IMR-90 (cell line): ENCODE measurements at regions not wholly inside any gene's neighbourhood (a gene's known extent, or its start where the extent isn't known, plus 50 kb on each side); places are given as distances from the start of the nearest gene placed in this dataset.

Experiments used
- ATAC-seq: fragments of 200-7000 bp; cut with Tn5 transposase; 2 replicates; pipeline ENCODE4 v1.9.1; 2020; ENCODE audit warnings: low read depth, mild to moderate bottlenecking, moderate library complexity
- BruUV-seq: library from RNA; stranded (reverse); fragments of 400-500 nt; replicated peaks from 2 replicates; lab custom pipeline; 2021; lab: Mats Ljungman, UMichigan
- CTCF ChIA-PET: fragments of 300-600 bp; formaldehyde crosslinking; extraction: SDS; loops from one replicate; lab custom pipeline; 2021; ENCODE audit warnings: antibody characterized with exemption; lab: Yijun Ruan, JAX
- POLR2A ChIA-PET: fragments of 300-600 bp; sonication (Branson Sonifier 250); formaldehyde crosslinking; loops from one replicate; lab custom pipeline; 2022; ENCODE audit warnings: antibody characterized with exemption; ENCODE audit not compliant: unreplicated experiment; lab: Charles Lee
- DNase-seq: peaks from one replicate; pipeline ENCODE4 v3.0.0; 2013
- H2AFZ ChIP-seq: replicated peaks from 2 replicates; pipeline ENCODE3; 2013; ENCODE audit warnings: low read length, mild to moderate bottlenecking; ENCODE audit not compliant: poor library complexity
- H2AK5ac ChIP-seq: 2 replicates; pipeline ENCODE4 v1.6.1; 2013; ENCODE audit warnings: low read depth, low read length, inconsistent platforms
- H2AK9ac ChIP-seq: replicated peaks from 2 replicates; pipeline ENCODE3; 2013; ENCODE audit warnings: mild to moderate bottlenecking, low read depth, low read length, moderate library complexity; ENCODE audit not compliant: poor library complexity
- H2BK120ac ChIP-seq: 2 replicates; pipeline ENCODE4 v1.6.1; 2013; ENCODE audit warnings: low read depth, low read length, inconsistent platforms
- H2BK15ac ChIP-seq: 3 replicates; pipeline ENCODE4 v1.6.1; 2013; ENCODE audit warnings: low read depth, low read length, inconsistent platforms
- H2BK20ac ChIP-seq: 2 replicates; pipeline ENCODE4 v1.6.1; 2013; ENCODE audit warnings: low read depth, mild to moderate bottlenecking, inconsistent platforms, low read length, moderate library complexity
- H2BK5ac ChIP-seq: 2 replicates; pipeline ENCODE4 v1.6.1; 2013; ENCODE audit warnings: mild to moderate bottlenecking, low read depth, low read length, inconsistent platforms; ENCODE audit not compliant: poor library complexity, severe bottlenecking
- H3K14ac ChIP-seq: replicated peaks from 2 replicates; pipeline ENCODE4 v1.6.1; 2013; ENCODE audit warnings: low read depth, low read length, inconsistent platforms
- H3K18ac ChIP-seq: 2 replicates; pipeline ENCODE4 v1.6.1; 2013; ENCODE audit warnings: low read depth, low read length, control low read depth
- H3K23ac ChIP-seq: 2 replicates; pipeline ENCODE4 v1.6.1; 2013; ENCODE audit warnings: low read depth, low read length, inconsistent platforms
- H3K27ac ChIP-seq: 2 replicates; pipeline ENCODE4 v1.5.1; 2013; ENCODE audit warnings: mild to moderate bottlenecking, control low read depth, low read length; ENCODE audit not compliant: insufficient read depth
- H3K27me3 ChIP-seq: 2 replicates; pipeline ENCODE4 v1.6.1; 2013; ENCODE audit warnings: low read length; ENCODE audit not compliant: control insufficient read depth, insufficient read depth
- H3K36me3 ChIP-seq: 2 replicates; pipeline ENCODE4 v1.6.1; 2013; ENCODE audit warnings: low read length, mixed read lengths; ENCODE audit not compliant: control insufficient read depth, insufficient read depth
- H3K4ac ChIP-seq: 2 replicates; pipeline ENCODE4 v1.6.1; 2013; ENCODE audit warnings: low read depth, low read length, inconsistent platforms
- H3K4me1 ChIP-seq: 2 replicates; pipeline ENCODE4 v1.6.1; 2013; ENCODE audit warnings: low read length, mixed read lengths; ENCODE audit not compliant: control insufficient read depth, insufficient read depth
- H3K4me2 ChIP-seq: 2 replicates; pipeline ENCODE4 v1.6.1; 2013; ENCODE audit warnings: low read depth, mild to moderate bottlenecking, control low read depth, low read length, moderate library complexity
- H3K4me3 ChIP-seq: 2 replicates; pipeline ENCODE4 v1.5.1; 2013; ENCODE audit warnings: low read depth, mild to moderate bottlenecking, control low read depth, low read length, moderate library complexity; ENCODE audit not compliant: insufficient read depth
- H3K56ac ChIP-seq: 2 replicates; pipeline ENCODE4 v1.6.1; 2013; ENCODE audit warnings: low read length, inconsistent platforms; ENCODE audit not compliant: insufficient read depth; ENCODE audit errors: extremely low read depth
- H3K79me1 ChIP-seq, 2 experiments: 2 replicates each; pipeline ENCODE4 v1.6.1; 2013; ENCODE audit warnings: low read length in 2 of 2, inconsistent platforms in 1 of 2, low read depth in 1 of 2
- H3K9ac ChIP-seq: 2 replicates; pipeline ENCODE4 v1.6.1; 2013; ENCODE audit warnings: low read depth, low read length, control low read depth
- H3K9me1 ChIP-seq: 2 replicates; pipeline ENCODE4 v1.6.1; 2013; ENCODE audit warnings: low read length, inconsistent platforms; ENCODE audit not compliant: insufficient read depth
- H3K9me3 ChIP-seq: 2 replicates; pipeline ENCODE4 v1.6.1; 2013; ENCODE audit warnings: low read length; ENCODE audit not compliant: control insufficient read depth, insufficient read depth
- H4K20me1 ChIP-seq: 2 replicates; pipeline ENCODE4 v1.6.1; 2013; ENCODE audit warnings: low read length, inconsistent platforms; ENCODE audit not compliant: insufficient read depth
- H4K5ac ChIP-seq: 2 replicates; pipeline ENCODE4 v1.6.1; 2013; ENCODE audit warnings: mild to moderate bottlenecking, low read depth, low read length, control low read depth
- H4K8ac ChIP-seq, 2 experiments: 2 replicates each; pipeline ENCODE4 v1.6.1; 2013; ENCODE audit warnings: low read depth in 2 of 2, low read length in 2 of 2, control low read depth in 1 of 2, inconsistent platforms in 1 of 2
- H4K91ac ChIP-seq: 2 replicates; pipeline ENCODE4 v1.6.1; 2013; ENCODE audit warnings: low read depth, low read length, inconsistent platforms; ENCODE audit not compliant: insufficient read depth
- CHD1 ChIP-seq: IDR thresholded peaks from 2 replicates; pipeline ENCODE4 v1.6.1; 2012; ENCODE audit warnings: low read depth, low read length, improper control_type of control experiment
- FOS ChIP-seq: fragments of 150-350 bp; IDR thresholded peaks from 2 replicates; pipeline ENCODE4 v1.6.1; 2016; ENCODE audit warnings: low read depth, low read length
- MAZ ChIP-seq: IDR thresholded peaks from 2 replicates; pipeline ENCODE4 v1.6.1; 2012; ENCODE audit warnings: low read depth, mild to moderate bottlenecking, low read length, improper control_type of control experiment, moderate library complexity, borderline replicate concordance
- MXI1 ChIP-seq: IDR thresholded peaks from 2 replicates; pipeline ENCODE4 v1.6.1; 2012; ENCODE audit warnings: low read depth, mild to moderate bottlenecking, low read length, moderate library complexity, borderline replicate concordance
- NFE2L2 ChIP-seq: fragments of 150-350 bp; IDR thresholded peaks from 2 replicates; pipeline ENCODE4 v1.6.1; 2016; ENCODE audit warnings: low read depth, mild to moderate bottlenecking, low read length
- POLR2A ChIP-seq: IDR thresholded peaks from 2 replicates; pipeline ENCODE4 v1.6.1; 2012; ENCODE audit warnings: mild to moderate bottlenecking, low read depth, low read length
- RAD21 ChIP-seq: IDR thresholded peaks from 2 replicates; pipeline ENCODE4 v1.6.1; 2012; ENCODE audit warnings: low read length, improper control_type of control experiment
- USF2 ChIP-seq: fragments of 150-350 bp; IDR thresholded peaks from 2 replicates; pipeline ENCODE4 v1.6.1; 2017; ENCODE audit warnings: mild to moderate bottlenecking, antibody characterized with exemption, low read length, low read depth
- WGBS, 2 experiments: methylation state at CpG; one replicate each; pipeline versions ENCODE4 v1.1.5 to v1.1.7; 2013; ENCODE audit warnings: missing lambda C conversion rate in 2 of 2; ENCODE audit not compliant: insufficient read length in 1 of 2; ENCODE audit errors: extremely low coverage in 2 of 2; 5-methylcytosine and 5-hydroxymethylcytosine counted together
- dilution Hi-C: fragments of 300-500 bp; cut with HindIII; formaldehyde crosslinking; loops from one replicate; pipeline ENCODE4 v1.14.3; 2018; ENCODE audit warnings: low sequenced_read_pairs; ENCODE audit not compliant: unreplicated experiment
- in situ Hi-C: fragments of 300-500 bp; cut with MboI; formaldehyde crosslinking; loops from 3 replicates; pipeline ENCODE4 v1.14.3; 2019; ENCODE audit warnings: low sequenced_read_pairs, inconsistent platforms, mixed read lengths
- intact Hi-C: fragments of 100-400 bp; cut with micrococcal nuclease; formaldehyde crosslinking; loops from 2 replicates; pipeline ENCODE4 v1.10.0; 2022

- Histone ChIP-seq H3K14ac (no peak overlapping the region), H4K8ac (no peak overlapping the region), H3K9me3 (no peaks in the 10 kb centered on the region), H3K23ac (no peak overlapping the region), H3K9ac (no peak overlapping the region), H3K56ac (no peak overlapping the region), H4K5ac (no peak overlapping the region), H3K27me3 (no peaks in the 10 kb centered on the region), H2AFZ (no peak overlapping the region), H2BK5ac (no peak overlapping the region), H3K4me3 (no peak overlapping the region), H4K91ac (no peak overlapping the region), H3K27ac (no peak overlapping the region), H2BK15ac (no peak overlapping the region), H3K4me2 (no peak overlapping the region), H2BK20ac (peak overlapping the region; percentile 20; the same call in 1 of the 2 replicates), H3K79me1 (no peaks in the 10 kb centered on the region), H2AK5ac (no peak overlapping the region), H3K18ac (no peak overlapping the region), H3K4ac (peak overlapping the region; percentile 29; the same call in 1 of the 2 replicates), H4K20me1 (no peaks in the 10 kb centered on the region), H3K9me1 (no peaks in the 10 kb centered on the region), H3K36me3 (no peaks in the 10 kb centered on the region), H2AK9ac (no peak overlapping the region), H2BK120ac (peak overlapping the region; percentile 10; the same call in 1 of the 2 replicates), H3K4me1 (peaks cover 2% of the 10 kb centered on the region; the same call in 1 of the 2 replicates)
- no peak for TF ChIP-seq FOS
- no peak for TF ChIP-seq NFE2L2
- no peak for TF ChIP-seq POLR2A
- TF ChIP-seq USF2 = no peak
- TF ChIP-seq MXI1 = no peak
- no peak for TF ChIP-seq MAZ
- TF ChIP-seq CHD1 = no peak
- TF ChIP-seq RAD21 = no peak
- DNase-seq (no peak), ATAC-seq (no peak)
- dilution Hi-C loops = no loop called here
- POLR2A ChIA-PET = no interaction called here
- no CpG with 5 or more reads among the region's 3 CpGs for WGBS, 2 experiments
- intact Hi-C loops = no loop called here
- in situ Hi-C loops = no loop called here
- CTCF ChIA-PET = no interaction called here
- no TSS peak for BruUV-seq
These were observed 73.4 kb upstream of the RGS2 start for GRCh38 chr1:192735298-192735915.
